ENCODE measurements at regions not wholly inside any gene's neighbourhood (a gene's known extent, or its start where the extent isn't known, plus 50 kb on each side); places are given as distances from the start of the nearest gene placed in this dataset.

DNA sequence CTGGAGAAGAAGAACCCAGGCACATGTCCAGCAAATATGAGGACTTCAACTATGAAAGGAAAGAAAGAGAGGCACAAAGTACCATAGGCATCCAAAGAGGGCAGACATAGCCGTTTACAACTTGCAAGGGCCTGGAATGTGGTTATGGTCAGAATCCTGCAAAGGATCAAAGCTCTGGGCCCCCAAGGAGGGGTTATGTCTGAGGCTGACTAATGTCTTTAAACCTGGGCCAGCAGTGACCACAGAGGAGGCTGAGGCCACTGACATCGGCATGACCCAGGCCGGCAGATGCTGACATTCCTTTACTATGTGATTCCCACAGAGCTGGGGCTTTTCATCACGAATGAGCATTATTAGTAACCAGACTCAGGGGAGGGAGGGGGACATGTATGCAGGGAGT is 861.1 kb downstream of the DHX35 start:
- no peak for DNase-seq
- Mint-ChIP-seq H3K4me1 (no peaks in the 10 kb centered on the region), H3K9me3 (peaks cover 0 to 4% (median 0%) of the 10 kb centered on the region in 7 donors), H3K27me3 (no peaks in the 10 kb centered on the region), H3K36me3 (no peaks in the 10 kb centered on the region), H3K4me3 (no peak overlapping the region), H3K27ac (no peak overlapping the region)
- H3K27ac ChIP-seq (ENCODE audit: insufficient read depth, low read length, poor library complexity, severe bottlenecking) = no peak overlapping the region
- no peaks in the 10 kb centered on the region for H3K36me3 ChIP-seq (ENCODE audit: control insufficient read depth, insufficient read depth, low read length)
- H3K27me3 ChIP-seq (ENCODE audit: control insufficient read depth, insufficient read depth, low read length) = no peaks in the 10 kb centered on the region
- no peak overlapping the region for H3K4me3 ChIP-seq (ENCODE audit: low read depth, low read length)
- H3K9me3 ChIP-seq (ENCODE audit: control insufficient read depth in 2 of 2, low read length in 2 of 2) = no peaks in the 10 kb centered on the region
- ATAC-seq (ENCODE audit: low read depth in 2 of 2) = no peak
- H3K4me1 ChIP-seq (ENCODE audit: control insufficient read depth, insufficient read depth, low read length, poor library complexity, severe bottlenecking) = no peaks in the 10 kb centered on the region

DNA sequence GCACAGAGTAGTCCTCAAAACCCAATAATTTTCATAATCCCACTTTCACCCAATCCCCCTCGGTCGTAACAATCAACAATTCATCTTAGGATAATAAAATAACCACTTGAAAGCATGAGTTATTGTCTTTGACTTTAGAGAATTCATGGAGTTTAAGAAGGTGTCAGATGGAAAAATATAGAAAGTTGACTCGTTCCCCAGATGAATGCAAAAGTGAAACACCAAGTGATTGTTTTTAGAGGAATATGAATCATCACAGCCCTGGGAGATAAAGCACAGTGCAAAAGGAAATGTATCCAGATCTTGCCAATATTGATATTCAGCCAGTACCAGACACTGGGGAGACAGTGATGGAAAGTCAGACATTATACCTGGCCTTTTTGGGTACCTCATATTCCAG is 860.5 kb downstream of the DHX35 start:
- no peaks in the 10 kb centered on the region for H3K9me3 ChIP-seq (ENCODE audit: control insufficient read depth in 2 of 2, low read length in 2 of 2)
- Mint-ChIP-seq H3K27ac (no peak overlapping the region), H3K4me3 (no peak overlapping the region), H3K36me3 (no peaks in the 10 kb centered on the region), H3K9me3 (peaks cover 0 to 5% (median 0%) of the 10 kb centered on the region in 7 donors), H3K27me3 (no peaks in the 10 kb centered on the region), H3K4me1 (no peaks in the 10 kb centered on the region)
- DNase-seq (no peak), ATAC-seq (ENCODE audit: low read depth in 2 of 2) (no peak)
- H3K27me3 ChIP-seq (ENCODE audit: control insufficient read depth, insufficient read depth, low read length) = no peaks in the 10 kb centered on the region
- H3K36me3 ChIP-seq (ENCODE audit: control insufficient read depth, insufficient read depth, low read length) = no peaks in the 10 kb centered on the region
- H3K27ac ChIP-seq (ENCODE audit: insufficient read depth, low read length, poor library complexity, severe bottlenecking) = no peak overlapping the region
- H3K4me1 ChIP-seq (ENCODE audit: control insufficient read depth, insufficient read depth, low read length, poor library complexity, severe bottlenecking) = no peaks in the 10 kb centered on the region
- no peak overlapping the region for H3K4me3 ChIP-seq (ENCODE audit: low read depth, low read length)

DNA sequence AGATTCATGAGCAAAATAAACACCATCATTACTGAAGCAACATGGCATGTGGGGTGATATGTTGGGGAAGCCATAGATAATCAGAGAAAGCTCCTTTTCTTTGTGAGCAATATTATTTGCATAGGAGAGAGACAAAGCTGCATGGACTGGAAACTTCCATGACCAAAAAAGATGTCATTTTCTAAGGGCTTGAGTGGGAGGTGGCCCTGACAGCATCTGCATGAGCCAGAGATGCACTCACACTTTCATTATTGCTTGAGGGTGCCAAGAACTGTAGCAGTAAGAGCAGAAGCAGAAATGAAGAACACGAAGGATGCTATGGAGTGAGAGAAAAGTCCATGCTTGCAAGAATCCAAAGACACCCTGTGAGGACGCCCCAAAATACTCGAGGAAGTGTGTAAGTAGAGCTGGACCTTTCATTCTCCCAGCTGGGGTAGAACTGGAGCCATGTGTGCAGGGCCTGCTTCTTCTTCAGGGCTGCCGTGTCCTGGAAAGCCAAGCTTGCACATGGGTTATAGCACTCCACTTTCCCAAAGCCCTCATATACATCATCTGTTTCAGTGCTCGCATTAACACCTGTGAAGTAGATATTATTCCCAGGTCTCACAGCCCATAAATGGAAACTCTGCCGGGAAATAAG is 851.2 kb downstream of the DHX35 start:
- no peaks in the 10 kb centered on the region for H3K27me3 Mint-ChIP-seq
- no peak overlapping the region for H3K4me3 Mint-ChIP-seq
- H3K27ac Mint-ChIP-seq = no peak overlapping the region

DNA sequence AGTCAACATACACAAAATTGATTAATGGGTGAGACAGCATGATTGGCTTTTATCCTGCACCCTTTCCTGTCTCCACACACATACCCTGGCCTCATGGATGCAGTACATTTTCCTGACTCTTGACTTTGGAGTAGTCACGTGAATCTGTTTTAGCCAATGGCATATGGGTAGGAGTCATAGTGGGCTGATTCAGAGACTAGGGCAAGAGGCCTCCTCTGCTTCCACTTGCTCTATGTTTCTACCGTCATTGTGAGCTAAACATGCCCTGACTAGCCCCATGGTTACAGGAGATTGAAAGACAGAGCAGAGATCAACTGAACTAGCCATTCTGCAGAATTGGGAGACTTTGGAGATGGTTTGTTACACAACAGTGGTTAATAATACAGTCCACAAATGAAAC is 850.0 kb downstream of the DHX35 start:
- Mint-ChIP-seq H3K27me3 (no peaks in the 10 kb centered on the region), H3K4me1 (no peaks in the 10 kb centered on the region), H3K4me3 (no peak overlapping the region), H3K27ac (no peak overlapping the region), H3K9me3 (peaks cover 0 to 5% (median 0%) of the 10 kb centered on the region in 7 donors), H3K36me3 (no peaks in the 10 kb centered on the region)
- Histone ChIP-seq H3K4me1 (ENCODE audit: control insufficient read depth, insufficient read depth, low read length, poor library complexity, severe bottlenecking) (no peaks in the 10 kb centered on the region), H3K27me3 (ENCODE audit: control insufficient read depth, insufficient read depth, low read length) (no peaks in the 10 kb centered on the region), H3K4me3 (ENCODE audit: low read depth, low read length) (no peak overlapping the region), H3K9me3 (ENCODE audit: control insufficient read depth in 2 of 2, low read length in 2 of 2) (no peaks in the 10 kb centered on the region), H3K27ac (ENCODE audit: insufficient read depth, low read length, poor library complexity, severe bottlenecking) (no peak overlapping the region), H3K36me3 (ENCODE audit: control insufficient read depth, insufficient read depth, low read length) (no peaks in the 10 kb centered on the region)
- DNase-seq = no peak
- ATAC-seq (ENCODE audit: low read depth in 2 of 2) = no peak

More for the DNA sequence above, 851.2 kb downstream of the DHX35 start:
- no peak overlapping the region for H3K4me3 ChIP-seq (ENCODE audit: low read depth, low read length)
- H3K9me3 Mint-ChIP-seq = peaks cover 0 to 7% (median 0%) of the 10 kb centered on the region in 7 donors
- DNase-seq = no peak
- H3K27me3 ChIP-seq (ENCODE audit: control insufficient read depth, insufficient read depth, low read length) = no peaks in the 10 kb centered on the region
- ATAC-seq (ENCODE audit: low read depth in 2 of 2) = no peak
- no peaks in the 10 kb centered on the region for H3K4me1 ChIP-seq (ENCODE audit: control insufficient read depth, insufficient read depth, low read length, poor library complexity, severe bottlenecking)
- no peaks in the 10 kb centered on the region for H3K36me3 Mint-ChIP-seq
- H3K4me1 Mint-ChIP-seq = no peaks in the 10 kb centered on the region
- no peak overlapping the region for H3K27ac ChIP-seq (ENCODE audit: insufficient read depth, low read length, poor library complexity, severe bottlenecking)
- no peaks in the 10 kb centered on the region for H3K36me3 ChIP-seq (ENCODE audit: control insufficient read depth, insufficient read depth, low read length)
- H3K9me3 ChIP-seq (ENCODE audit: control insufficient read depth in 2 of 2, low read length in 2 of 2) = no peaks in the 10 kb centered on the region

DNA sequence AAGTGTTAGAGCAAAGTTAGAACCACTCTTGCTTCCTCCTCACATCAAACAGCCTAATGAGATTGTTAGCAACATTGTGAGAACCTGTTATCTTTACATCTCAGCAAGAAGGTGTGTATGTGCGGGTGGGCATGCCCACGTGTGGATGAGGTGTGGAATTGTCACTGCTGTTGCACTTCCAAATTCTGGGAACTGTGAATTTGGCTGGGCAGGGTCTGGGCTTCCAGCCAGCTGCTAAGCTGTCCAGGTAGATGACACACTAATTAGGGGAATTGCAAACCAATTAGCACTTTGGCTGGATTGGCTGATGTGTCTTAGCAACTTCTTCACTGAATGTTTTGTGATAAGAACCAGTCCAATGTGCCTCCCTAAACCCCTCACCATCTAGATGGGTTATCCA is 848.2 kb downstream of the DHX35 start:
- no peak for ATAC-seq (ENCODE audit: low read depth in 2 of 2)
- Histone ChIP-seq H3K4me3 (ENCODE audit: low read depth, low read length) (no peak overlapping the region), H3K36me3 (ENCODE audit: control insufficient read depth, insufficient read depth, low read length) (no peaks in the 10 kb centered on the region), H3K9me3 (ENCODE audit: control insufficient read depth in 2 of 2, low read length in 2 of 2) (no peaks in the 10 kb centered on the region), H3K27ac (ENCODE audit: insufficient read depth, low read length, poor library complexity, severe bottlenecking) (no peak overlapping the region), H3K4me1 (ENCODE audit: control insufficient read depth, insufficient read depth, low read length, poor library complexity, severe bottlenecking) (no peaks in the 10 kb centered on the region), H3K27me3 (ENCODE audit: control insufficient read depth, insufficient read depth, low read length) (no peaks in the 10 kb centered on the region)
- H3K9me3 Mint-ChIP-seq = peaks cover 0 to 5% (median 0%) of the 10 kb centered on the region in 7 donors
- no peak overlapping the region for H3K27ac Mint-ChIP-seq
- no peak overlapping the region for H3K4me3 Mint-ChIP-seq
- H3K4me1 Mint-ChIP-seq = no peaks in the 10 kb centered on the region
- DNase-seq = no peak
- no peaks in the 10 kb centered on the region for H3K36me3 Mint-ChIP-seq
- H3K27me3 Mint-ChIP-seq = no peaks in the 10 kb centered on the region

DNA sequence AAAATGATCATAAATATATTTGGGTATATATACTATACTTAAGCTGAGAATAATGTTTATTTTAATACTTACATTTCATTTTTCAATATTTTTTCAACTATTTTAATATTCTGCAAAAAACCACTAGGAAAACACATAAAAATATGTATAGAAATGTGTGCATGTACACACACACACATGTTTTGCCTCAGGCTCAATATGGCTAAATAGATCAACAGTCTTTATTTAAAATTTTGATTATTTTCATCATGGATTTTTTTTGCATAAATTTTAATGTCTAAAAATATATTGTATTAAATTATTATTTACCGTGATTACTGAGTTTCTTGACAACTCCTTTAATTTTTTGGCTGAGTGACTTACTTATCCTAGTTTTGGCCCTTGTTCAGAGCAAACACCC is 846.5 kb downstream of the DHX35 start:
- H3K27me3 ChIP-seq (ENCODE audit: control insufficient read depth, insufficient read depth, low read length) = no peaks in the 10 kb centered on the region
- Mint-ChIP-seq H3K9me3 (peaks cover 0 to 5% (median 0%) of the 10 kb centered on the region in 7 donors), H3K36me3 (no peaks in the 10 kb centered on the region), H3K27me3 (no peaks in the 10 kb centered on the region), H3K27ac (no peak overlapping the region), H3K4me1 (no peaks in the 10 kb centered on the region), H3K4me3 (no peak overlapping the region)
- no peak overlapping the region for H3K4me3 ChIP-seq (ENCODE audit: low read depth, low read length)
- H3K9me3 ChIP-seq (ENCODE audit: control insufficient read depth in 2 of 2, low read length in 2 of 2) = no peaks in the 10 kb centered on the region
- no peak for DNase-seq
- H3K36me3 ChIP-seq (ENCODE audit: control insufficient read depth, insufficient read depth, low read length) = no peaks in the 10 kb centered on the region
- no peak for ATAC-seq (ENCODE audit: low read depth in 2 of 2)
- no peak overlapping the region for H3K27ac ChIP-seq (ENCODE audit: insufficient read depth, low read length, poor library complexity, severe bottlenecking)
- H3K4me1 ChIP-seq (ENCODE audit: control insufficient read depth, insufficient read depth, low read length, poor library complexity, severe bottlenecking) = no peaks in the 10 kb centered on the region

DNA sequence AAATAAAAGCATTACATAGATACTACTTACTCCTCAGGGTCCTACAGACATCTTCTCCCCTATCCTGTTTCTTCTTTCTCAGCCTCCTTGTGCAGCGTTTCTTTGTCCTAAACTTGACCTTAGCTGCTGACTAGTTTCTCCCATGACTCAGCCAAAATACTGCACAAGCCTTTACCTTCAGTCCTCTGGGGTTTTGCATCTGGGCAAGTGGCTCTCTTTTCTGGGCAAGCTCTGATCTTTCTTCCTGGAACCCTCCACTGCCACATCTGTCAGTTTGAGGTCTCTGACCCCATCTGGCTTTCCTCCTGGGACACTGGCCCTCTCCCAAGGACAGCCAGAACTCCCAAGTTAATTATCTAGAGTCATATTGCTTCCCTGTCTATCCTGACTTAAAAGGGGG is 838.4 kb downstream of the DHX35 start:
- no peaks in the 10 kb centered on the region for H3K36me3 Mint-ChIP-seq
- ATAC-seq (ENCODE audit: low read depth in 2 of 2) = no peak
- no peaks in the 10 kb centered on the region for H3K36me3 ChIP-seq (ENCODE audit: control insufficient read depth, insufficient read depth, low read length)
- H3K9me3 ChIP-seq (ENCODE audit: control insufficient read depth in 2 of 2, low read length in 2 of 2) = no peaks in the 10 kb centered on the region
- H3K9me3 Mint-ChIP-seq = peaks cover 0 to 12% (median 4%) of the 10 kb centered on the region in 7 donors
- no peaks in the 10 kb centered on the region for H3K27me3 ChIP-seq (ENCODE audit: control insufficient read depth, insufficient read depth, low read length)
- H3K4me3 Mint-ChIP-seq = no peak overlapping the region
- H3K27ac Mint-ChIP-seq = no peak overlapping the region
- H3K4me3 ChIP-seq (ENCODE audit: low read depth, low read length) = no peak overlapping the region
- no peaks in the 10 kb centered on the region for H3K27me3 Mint-ChIP-seq
- DNase-seq = no peak
- H3K4me1 Mint-ChIP-seq = no peaks in the 10 kb centered on the region
- H3K4me1 ChIP-seq (ENCODE audit: control insufficient read depth, insufficient read depth, low read length, poor library complexity, severe bottlenecking) = no peaks in the 10 kb centered on the region
- no peak overlapping the region for H3K27ac ChIP-seq (ENCODE audit: insufficient read depth, low read length, poor library complexity, severe bottlenecking)

DNA sequence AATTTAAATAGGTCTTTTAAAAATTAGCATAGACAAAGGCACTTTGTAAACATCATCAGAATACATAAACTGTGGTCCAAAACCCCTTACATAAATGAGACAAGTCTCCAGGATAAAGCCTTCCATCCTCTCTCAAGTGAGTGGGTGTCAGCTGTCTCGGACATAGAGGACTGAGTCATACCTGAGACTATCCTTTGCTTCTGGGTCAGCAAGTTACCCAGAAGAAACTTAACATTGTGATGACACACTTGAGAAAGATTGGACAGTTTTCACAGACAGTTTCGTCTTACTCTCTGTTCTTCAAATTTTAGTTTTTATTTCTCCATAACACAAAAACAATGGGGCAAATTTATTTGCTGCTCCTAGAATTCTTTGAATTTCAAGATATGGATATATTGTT is 838.0 kb downstream of the DHX35 start:
- H3K27me3 Mint-ChIP-seq = no peaks in the 10 kb centered on the region

More for the DNA sequence above, 838.0 kb downstream of the DHX35 start:
- no peak overlapping the region for H3K27ac Mint-ChIP-seq
- H3K27me3 ChIP-seq (ENCODE audit: control insufficient read depth, insufficient read depth, low read length) = no peaks in the 10 kb centered on the region
- no peaks in the 10 kb centered on the region for H3K36me3 ChIP-seq (ENCODE audit: control insufficient read depth, insufficient read depth, low read length)
- H3K4me1 ChIP-seq (ENCODE audit: control insufficient read depth, insufficient read depth, low read length, poor library complexity, severe bottlenecking) = no peaks in the 10 kb centered on the region
- no peaks in the 10 kb centered on the region for H3K9me3 ChIP-seq (ENCODE audit: control insufficient read depth in 2 of 2, low read length in 2 of 2)
- no peaks in the 10 kb centered on the region for H3K4me1 Mint-ChIP-seq
- no peak overlapping the region for H3K27ac ChIP-seq (ENCODE audit: insufficient read depth, low read length, poor library complexity, severe bottlenecking)
- no peaks in the 10 kb centered on the region for H3K36me3 Mint-ChIP-seq
- no peak for ATAC-seq (ENCODE audit: low read depth in 2 of 2)
- no peak overlapping the region for H3K4me3 ChIP-seq (ENCODE audit: low read depth, low read length)
- peaks cover 0 to 12% (median 4%) of the 10 kb centered on the region in 7 donors for H3K9me3 Mint-ChIP-seq
- no peak overlapping the region for H3K4me3 Mint-ChIP-seq
- DNase-seq = no peak

Measured in CD4-positive, CD25-positive, alpha-beta regulatory T cell (primary cell).